GM19324 (cell line): ENCODE measurements at regions not wholly inside any gene's neighbourhood (a gene's known extent, or its start where the extent isn't known, plus 50 kb on each side); places are given as distances from the start of the nearest gene placed in this dataset.
"Not testable (repeated sequence)": the region's sequence is repeated elsewhere in the genome, so short reads cannot be mapped to it uniquely, and the experiment has no call there.

ENCODE experiments used
- ATAC-seq: cut with Tn5 transposase; IDR thresholded peaks from one replicate; pipeline ENCODE4 v1.9.1; 2021; ENCODE audit warnings: mild to moderate bottlenecking, moderate library complexity; ENCODE audit not compliant: unreplicated experiment, low FRiP score

DNA sequence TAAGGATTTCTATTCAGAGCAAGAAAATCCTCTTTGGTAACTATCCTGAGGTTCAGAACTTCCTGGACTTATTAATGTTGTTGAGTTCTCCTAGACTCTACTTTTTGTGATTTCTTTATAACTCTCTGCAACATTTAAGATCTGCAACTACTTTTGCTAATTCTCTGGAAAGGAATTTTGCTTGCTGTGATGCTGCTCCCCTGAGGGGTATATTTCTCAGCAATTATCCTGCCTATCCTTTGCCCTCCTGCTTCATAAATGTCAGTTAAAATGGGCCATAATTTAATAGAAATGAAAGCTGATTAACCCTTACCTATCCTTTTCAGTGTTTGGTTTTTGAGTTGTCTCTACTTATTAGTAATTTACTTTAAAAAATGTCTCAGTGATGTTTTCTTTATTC lies 377.3 kb upstream of the LRRC3B start:
- ATAC-seq: no peak

- no peak for ATAC-seq
Measured at GRCh38 chr3:26246901-26247300, 375.7 kb upstream of the LRRC3B start.

GRCh38 chr3:26247712-26248111 lies 374.9 kb upstream of the LRRC3B start:
- ATAC-seq: no peak

DNA sequence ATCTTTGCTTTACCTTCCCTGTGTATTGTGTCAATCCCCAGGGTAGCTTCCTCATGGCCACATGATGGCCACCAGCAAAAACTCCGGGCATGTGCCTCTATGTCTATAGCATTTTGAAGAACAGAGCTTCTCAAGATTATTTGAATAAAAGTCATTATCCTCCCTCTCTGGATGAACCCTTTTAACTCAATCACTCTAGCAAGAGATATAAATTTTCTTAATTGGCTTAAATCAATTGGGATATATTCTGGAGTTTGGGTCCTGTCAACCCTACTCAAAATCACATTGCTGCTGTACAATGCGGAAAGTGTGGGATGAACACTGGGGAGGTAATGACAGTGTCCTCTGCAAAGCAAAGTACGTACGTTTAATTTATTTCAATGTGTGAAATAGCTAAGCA lies 370.6 kb upstream of the LRRC3B start:
- no peak for ATAC-seq

GRCh38 chr3:26256224-26256623 lies 366.3 kb upstream of the LRRC3B start:
- no peak for ATAC-seq

DNA sequence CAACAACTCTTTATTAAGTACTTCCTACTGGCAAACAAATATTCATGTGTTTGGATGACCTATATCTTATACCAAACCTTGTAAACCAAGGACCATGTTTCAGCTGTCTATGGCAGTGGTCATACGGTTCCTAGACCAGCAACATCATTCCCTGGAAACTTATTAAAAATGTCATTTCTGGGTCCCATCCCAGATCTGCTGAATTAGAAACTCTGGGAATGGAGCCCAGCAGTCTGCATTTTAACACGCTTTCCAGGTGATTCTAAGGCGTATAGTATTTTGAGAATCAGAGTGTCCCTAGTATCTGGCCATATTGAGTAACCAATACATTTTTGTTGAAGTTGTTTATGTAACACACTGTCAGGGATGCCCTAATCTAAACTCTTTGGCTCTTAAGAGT lies 363.4 kb upstream of the LRRC3B start:
- no peak for ATAC-seq

GRCh38 chr3:26260139-26260538 lies 362.4 kb upstream of the LRRC3B start:
- ATAC-seq: no peak

DNA sequence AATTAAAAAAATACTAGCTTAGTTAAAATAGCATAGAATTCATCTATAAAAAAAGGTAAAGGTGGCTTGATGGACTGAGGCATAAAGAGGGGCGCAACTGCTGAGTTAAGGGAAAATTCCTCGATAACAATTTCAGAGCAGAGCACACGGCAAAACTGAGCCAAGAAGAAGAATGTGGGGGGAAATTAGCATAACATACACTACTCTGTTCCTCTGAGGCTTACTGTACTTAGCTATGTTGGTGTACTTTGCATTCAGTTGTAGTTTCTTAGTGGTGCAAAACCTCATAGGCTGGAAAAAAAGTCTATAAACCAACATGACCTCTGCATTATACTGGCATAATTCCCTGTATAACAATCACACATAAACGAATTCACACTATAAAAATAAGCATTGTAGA lies 357.9 kb upstream of the LRRC3B start:
- ATAC-seq: no peak

- ATAC-seq: no peak
Measured at GRCh38 chr3:26271848-26272247, 350.7 kb upstream of the LRRC3B start.

- no peak for ATAC-seq
Measured at GRCh38 chr3:26273196-26273595, 349.4 kb upstream of the LRRC3B start.

DNA sequence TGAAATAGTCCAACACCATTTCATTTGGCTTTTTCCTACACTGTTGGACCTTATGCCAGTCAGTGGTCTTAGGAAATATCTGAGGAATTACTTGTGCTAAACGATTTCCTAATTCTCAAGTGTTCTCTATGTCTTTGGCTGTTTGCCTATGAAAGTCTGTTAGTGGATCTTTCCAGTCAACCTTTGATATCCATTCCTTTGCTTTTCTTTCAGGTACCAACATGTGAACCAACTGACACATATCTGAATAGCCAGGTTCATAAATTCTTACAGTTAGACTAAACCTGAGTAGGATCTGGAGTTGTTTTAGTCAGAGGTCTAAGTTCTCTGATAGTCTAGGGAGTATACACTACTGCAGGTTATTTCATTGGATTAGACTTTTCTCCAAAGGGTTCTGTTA lies 343.5 kb upstream of the LRRC3B start:
- ATAC-seq: no peak

- no peak for ATAC-seq
Measured at GRCh38 chr3:26280517-26280916, 342.1 kb upstream of the LRRC3B start.

- no peak for ATAC-seq
Measured at GRCh38 chr3:26281284-26281985, 341.1 kb upstream of the LRRC3B start.

- ATAC-seq: not testable (repeated sequence)
Measured at GRCh38 chr3:26284503-26284902, 338.1 kb upstream of the LRRC3B start.

DNA sequence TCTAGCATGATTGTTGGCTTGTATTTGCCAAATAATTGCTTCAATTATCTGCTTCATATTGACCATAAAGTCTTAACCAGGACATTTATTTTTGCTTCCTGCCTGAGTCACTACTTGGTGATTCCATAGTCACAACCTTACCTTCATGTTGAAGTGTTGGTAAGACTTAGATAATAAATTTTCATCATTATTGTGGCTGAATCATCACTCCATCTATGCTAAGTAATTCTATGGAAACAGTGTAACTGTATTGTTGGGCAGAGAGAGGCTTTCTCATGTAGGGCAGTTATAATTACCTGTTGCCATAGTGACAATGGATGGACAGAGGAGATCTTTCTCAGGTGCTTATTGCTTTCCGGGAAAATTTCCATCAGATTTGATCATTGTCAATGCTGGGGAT lies 330.7 kb upstream of the LRRC3B start:
- no peak for ATAC-seq

DNA sequence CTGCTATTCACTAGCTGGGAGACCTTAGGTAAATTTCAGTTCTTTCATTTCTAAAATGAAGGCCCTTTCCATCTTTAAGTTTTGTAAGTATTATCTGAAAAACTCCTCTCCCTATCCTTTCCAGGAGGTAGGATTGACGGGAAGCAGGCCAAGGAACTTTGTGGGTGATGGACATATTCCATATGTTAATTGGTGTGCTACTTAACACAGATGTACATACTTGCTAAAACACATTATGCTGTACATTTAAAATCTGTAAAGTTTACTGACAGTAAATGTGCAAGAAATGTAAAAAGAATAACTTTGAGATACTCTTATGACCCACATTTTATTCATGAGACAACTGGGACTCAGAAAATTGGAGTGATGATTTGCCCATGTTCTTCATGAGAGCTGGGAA lies 329.8 kb upstream of the LRRC3B start:
- ATAC-seq: no peak

- ATAC-seq: no peak
Measured at GRCh38 chr3:26293329-26293844, 329.2 kb upstream of the LRRC3B start.

- no peak for ATAC-seq
Measured at GRCh38 chr3:26307192-26307591, 315.4 kb upstream of the LRRC3B start.

- ATAC-seq: no peak
Measured at GRCh38 chr3:26307787-26308186, 314.8 kb upstream of the LRRC3B start.

- no peak for ATAC-seq
Measured at GRCh38 chr3:26308454-26308853, 314.1 kb upstream of the LRRC3B start.

- ATAC-seq: not testable (repeated sequence)
Measured at GRCh38 chr3:26309536-26309935, 313.0 kb upstream of the LRRC3B start.

- no peak for ATAC-seq
Measured at GRCh38 chr3:26312816-26313215, 309.8 kb upstream of the LRRC3B start.

- no peak for ATAC-seq
Measured at GRCh38 chr3:26316472-26316871, 306.1 kb upstream of the LRRC3B start.
